ENCODE measurements at regions not wholly inside any gene's neighbourhood (a gene's known extent, or its start where the extent isn't known, plus 50 kb on each side); places are given as distances from the start of the nearest gene placed in this dataset.

DNA sequence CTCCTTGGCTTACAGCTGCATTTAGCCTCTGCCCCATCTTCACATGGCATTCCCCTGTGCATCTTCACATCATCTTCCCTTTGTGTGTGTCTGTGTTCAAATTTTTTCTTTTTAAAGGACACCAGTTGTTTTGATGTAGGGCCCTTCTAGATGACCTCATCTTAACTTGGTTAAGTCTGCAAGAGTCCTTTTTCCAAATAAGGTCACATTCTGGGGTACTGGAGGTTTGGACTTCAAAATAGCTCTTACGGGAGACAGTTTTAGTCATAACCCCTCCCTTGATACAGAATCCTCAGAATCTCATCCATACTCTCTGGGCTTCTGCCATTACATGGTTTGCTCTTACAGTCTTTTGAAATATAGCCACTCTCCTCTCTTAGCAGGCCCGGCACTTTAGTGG lies 231.5 kb upstream of the ATP6AP2 start:
- Mint-ChIP-seq H3K36me3 (no peaks in the 10 kb centered on the region), H3K27me3 (no peaks in the 10 kb centered on the region), H3K9me3 (no peaks in the 10 kb centered on the region), H3K4me3 (no peak overlapping the region), H3K27ac (no peak overlapping the region), H3K4me1 (no peaks in the 10 kb centered on the region)

DNA sequence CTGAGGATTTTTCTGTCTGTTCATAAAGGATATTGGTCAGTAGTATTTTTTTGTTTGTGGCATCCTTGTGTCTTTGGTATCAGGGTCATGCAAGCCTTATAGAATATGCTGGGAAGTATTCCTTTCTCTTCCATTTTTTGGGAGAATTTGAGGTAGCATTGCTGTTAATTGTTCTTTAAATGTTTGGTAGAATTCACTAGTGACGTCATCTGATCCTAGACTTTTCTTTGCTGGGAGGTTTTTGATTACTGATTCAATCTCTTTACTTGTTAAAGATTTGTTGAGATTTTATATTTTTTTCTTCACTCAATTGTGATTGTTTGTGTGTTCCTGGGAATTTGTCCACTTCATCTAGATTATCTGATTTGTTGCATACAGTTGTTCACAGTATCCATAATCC lies 234.4 kb upstream of the ATP6AP2 start:
- no peak overlapping the region for H3K27ac Mint-ChIP-seq
- no peaks in the 10 kb centered on the region for H3K9me3 Mint-ChIP-seq
- H3K4me1 Mint-ChIP-seq = no peaks in the 10 kb centered on the region
- H3K27me3 Mint-ChIP-seq = no peaks in the 10 kb centered on the region
- no peak overlapping the region for H3K4me3 Mint-ChIP-seq
- no peaks in the 10 kb centered on the region for H3K36me3 Mint-ChIP-seq

DNA sequence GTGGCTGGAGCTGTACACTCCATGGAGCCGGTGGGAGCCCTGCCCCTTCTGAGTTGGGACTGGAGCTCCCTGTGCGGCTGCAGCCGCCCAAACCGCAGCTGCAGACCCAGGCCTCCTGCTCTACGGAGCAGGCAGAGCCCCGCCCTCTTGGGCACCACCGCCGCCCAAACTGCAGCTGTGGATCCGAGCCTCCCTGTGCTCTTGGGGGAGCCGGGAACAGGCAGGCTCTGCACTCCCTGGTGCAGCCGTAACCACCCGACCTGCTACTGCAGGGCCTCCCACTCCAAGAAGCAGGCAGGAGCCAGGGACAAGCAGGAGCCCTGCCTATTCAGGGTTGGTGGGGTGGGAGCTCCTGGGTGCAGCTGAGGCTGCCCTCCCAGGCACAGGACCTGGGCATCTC lies 237.5 kb upstream of the ATP6AP2 start:
- H3K4me3 Mint-ChIP-seq = no peak overlapping the region
- H3K27me3 Mint-ChIP-seq = no peaks in the 10 kb centered on the region
- no peaks in the 10 kb centered on the region for H3K9me3 Mint-ChIP-seq
- no peak overlapping the region for H3K27ac Mint-ChIP-seq
- H3K36me3 Mint-ChIP-seq = no peaks in the 10 kb centered on the region
- H3K4me1 Mint-ChIP-seq = no peaks in the 10 kb centered on the region

GRCh38 chrX:40340116-40340515 lies 240.7 kb upstream of the ATP6AP2 start:
- Mint-ChIP-seq H3K27ac (no peak overlapping the region), H3K4me3 (no peak overlapping the region), H3K4me1 (no peaks in the 10 kb centered on the region), H3K36me3 (no peaks in the 10 kb centered on the region), H3K9me3 (no peaks in the 10 kb centered on the region), H3K27me3 (no peaks in the 10 kb centered on the region)

DNA sequence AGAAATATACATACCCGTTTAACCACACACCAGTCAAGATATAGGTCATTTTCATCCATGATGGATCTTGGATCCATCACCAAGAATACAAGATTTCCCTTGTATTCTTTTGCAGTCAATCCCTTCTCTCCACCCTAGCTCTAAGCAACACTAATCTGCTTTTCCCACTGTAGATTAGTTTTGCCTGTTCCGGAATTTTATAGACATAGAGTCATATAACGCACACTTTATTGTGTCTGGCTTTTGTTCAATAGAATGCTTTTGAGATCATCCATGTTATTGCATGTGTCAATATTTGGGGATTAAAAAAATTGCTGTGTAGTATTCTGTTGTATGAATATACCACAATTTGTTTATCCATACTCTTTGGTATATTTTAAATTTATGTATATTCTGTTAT lies 235.6 kb upstream of the BCOR start:
- no peaks in the 10 kb centered on the region for H3K36me3 Mint-ChIP-seq

DNA sequence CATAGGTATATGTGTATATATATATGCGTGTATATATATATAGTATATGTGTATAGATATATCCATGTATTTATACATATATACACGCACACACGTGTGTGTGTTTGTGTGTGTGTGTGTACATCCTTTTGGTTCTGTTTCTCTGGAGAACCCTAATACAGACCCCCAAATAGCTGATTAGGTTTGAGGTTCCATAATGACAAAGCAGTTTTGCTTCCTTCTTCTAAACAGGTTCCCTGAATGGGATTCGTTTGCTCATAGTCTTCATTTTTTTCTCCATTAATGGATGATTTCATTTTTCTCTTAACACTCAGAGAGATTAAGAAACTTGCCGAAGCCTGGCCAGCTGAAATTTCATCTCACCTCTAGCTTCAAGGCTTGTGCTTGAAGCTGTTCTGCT lies 234.0 kb upstream of the BCOR start:
- peak overlapping the region; percentile 30 for H3K27ac Mint-ChIP-seq
- H3K27me3 Mint-ChIP-seq = no peaks in the 10 kb centered on the region
- H3K9me3 Mint-ChIP-seq = no peaks in the 10 kb centered on the region
- H3K36me3 Mint-ChIP-seq = no peaks in the 10 kb centered on the region
- no peak overlapping the region for H3K4me3 Mint-ChIP-seq
- peaks cover 6% of the 10 kb centered on the region for H3K4me1 Mint-ChIP-seq

More for the DNA sequence above, 235.6 kb upstream of the BCOR start:
- Mint-ChIP-seq H3K4me1 (peaks cover 6% of the 10 kb centered on the region), H3K4me3 (no peak overlapping the region), H3K27ac (no peak overlapping the region), H3K27me3 (no peaks in the 10 kb centered on the region), H3K9me3 (no peaks in the 10 kb centered on the region)

DNA sequence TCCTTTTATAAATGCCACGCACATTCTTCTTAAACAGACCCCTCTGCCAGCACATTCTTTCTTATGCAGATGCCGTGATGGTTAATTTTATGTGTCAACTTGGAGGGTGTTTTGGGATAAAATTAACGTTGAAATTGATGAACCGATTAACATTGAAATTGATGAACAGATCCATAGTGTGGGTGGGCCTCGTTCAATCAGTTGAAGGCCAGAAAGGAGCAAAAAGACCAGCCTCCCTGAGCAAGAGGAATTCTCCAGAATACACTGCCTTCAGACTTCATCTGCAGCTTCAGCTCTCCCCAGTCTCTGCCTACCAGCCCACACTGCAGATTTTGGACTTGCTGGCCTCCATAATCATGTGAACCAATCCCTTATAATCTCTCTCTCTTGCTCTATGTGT lies 233.6 kb upstream of the BCOR start:
- Mint-ChIP-seq H3K27ac (no peak overlapping the region), H3K4me1 (peaks cover 6% of the 10 kb centered on the region), H3K9me3 (no peaks in the 10 kb centered on the region), H3K27me3 (no peaks in the 10 kb centered on the region), H3K4me3 (no peak overlapping the region), H3K36me3 (no peaks in the 10 kb centered on the region)

GRCh38 chrX:40329616-40330015 lies 231.9 kb upstream of the BCOR start:
- Mint-ChIP-seq H3K4me3 (no peak overlapping the region), H3K27me3 (no peaks in the 10 kb centered on the region), H3K27ac (no peak overlapping the region), H3K9me3 (no peaks in the 10 kb centered on the region), H3K36me3 (no peaks in the 10 kb centered on the region), H3K4me1 (peaks cover 6% of the 10 kb centered on the region)

DNA sequence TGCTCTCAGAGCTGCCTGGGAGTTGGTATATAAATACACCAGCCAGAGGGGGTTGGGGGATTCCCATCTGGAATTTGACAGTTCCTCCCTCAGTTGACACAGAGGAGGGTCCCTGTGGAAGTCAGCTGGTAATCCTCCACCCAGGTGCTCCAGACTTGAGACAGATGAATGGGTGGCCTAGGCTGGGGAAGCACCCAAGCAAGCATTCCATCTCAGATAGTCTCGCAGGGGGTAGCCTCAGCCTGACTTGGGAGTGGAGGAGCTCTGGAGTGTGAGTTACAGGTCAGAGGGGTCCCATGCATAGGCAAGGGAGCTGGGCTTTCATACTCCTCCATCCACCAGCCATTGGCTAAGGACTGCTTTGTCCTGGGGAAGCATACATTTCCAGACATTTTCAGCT lies 229.3 kb upstream of the BCOR start:
- Mint-ChIP-seq H3K27me3 (no peaks in the 10 kb centered on the region), H3K36me3 (no peaks in the 10 kb centered on the region), H3K4me3 (no peak overlapping the region), H3K4me1 (no peaks in the 10 kb centered on the region), H3K27ac (no peak overlapping the region), H3K9me3 (no peaks in the 10 kb centered on the region)

DNA sequence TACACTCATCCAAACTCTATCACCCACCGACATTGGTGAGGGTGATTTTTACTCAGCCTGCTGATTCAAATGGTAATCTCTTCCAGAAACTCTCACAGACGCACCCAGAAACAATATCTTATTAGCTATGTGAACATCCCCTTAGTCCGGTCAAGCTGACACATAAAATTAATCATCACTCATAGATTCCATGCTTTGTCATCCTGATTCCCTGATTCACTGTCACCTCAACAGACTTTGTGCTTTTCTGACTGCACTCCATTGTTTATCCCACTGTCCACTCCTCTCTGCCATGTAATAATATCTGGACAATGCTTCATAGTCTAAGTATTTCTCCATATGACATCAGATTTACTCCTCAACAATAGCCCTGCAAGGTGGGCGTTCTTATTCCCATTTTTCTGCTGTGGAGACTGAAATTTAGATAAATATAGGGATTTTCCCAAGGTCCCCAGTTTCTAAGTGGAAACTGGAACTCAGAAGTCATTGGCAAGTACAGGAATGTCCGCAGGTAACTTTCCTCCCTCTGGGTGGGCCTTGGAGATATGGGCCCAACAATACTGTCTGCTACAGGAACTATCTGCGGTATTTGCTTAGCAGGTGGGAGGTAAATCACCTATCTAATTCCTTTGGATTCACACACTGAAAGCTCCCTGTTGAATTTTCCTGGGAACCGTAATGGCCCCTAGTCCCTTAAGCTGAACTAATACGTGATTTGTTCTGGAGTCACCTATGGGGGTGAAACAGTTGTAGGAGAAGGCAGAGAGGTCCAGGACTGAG lies 228.6 kb upstream of the BCOR start:
- H3K9me3 Mint-ChIP-seq = no peaks in the 10 kb centered on the region
- no peaks in the 10 kb centered on the region for H3K27me3 Mint-ChIP-seq
- H3K4me1 Mint-ChIP-seq = no peaks in the 10 kb centered on the region
- H3K36me3 Mint-ChIP-seq = no peaks in the 10 kb centered on the region
- H3K27ac Mint-ChIP-seq = peak overlapping the region; percentile 59
- no peak overlapping the region for H3K4me3 Mint-ChIP-seq

DNA sequence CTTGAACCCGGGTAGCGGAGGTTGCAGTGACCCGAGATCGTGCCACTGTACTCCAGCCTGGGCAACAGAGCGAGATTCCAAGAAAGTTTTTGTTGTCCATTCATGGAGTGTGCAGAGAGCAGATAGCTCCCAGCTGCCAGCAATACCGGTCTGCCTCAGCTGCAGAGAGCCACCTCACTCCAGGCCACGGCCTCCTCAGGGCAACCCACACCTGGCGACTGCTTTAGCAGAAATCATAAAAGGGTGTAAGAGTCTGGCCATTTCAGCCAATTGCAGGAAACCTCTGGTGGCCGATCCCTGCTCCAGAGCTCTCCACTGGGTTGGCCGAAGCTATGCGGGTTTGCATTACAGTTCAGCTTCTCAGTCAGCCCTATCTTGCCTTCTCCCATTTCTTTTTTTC lies 227.4 kb upstream of the BCOR start:
- H3K9me3 Mint-ChIP-seq = peaks cover 7% of the 10 kb centered on the region
- no peak overlapping the region for H3K27ac Mint-ChIP-seq
- H3K36me3 Mint-ChIP-seq = no peaks in the 10 kb centered on the region
- H3K4me3 Mint-ChIP-seq = no peak overlapping the region
- no peaks in the 10 kb centered on the region for H3K27me3 Mint-ChIP-seq
- H3K4me1 Mint-ChIP-seq = no peaks in the 10 kb centered on the region

DNA sequence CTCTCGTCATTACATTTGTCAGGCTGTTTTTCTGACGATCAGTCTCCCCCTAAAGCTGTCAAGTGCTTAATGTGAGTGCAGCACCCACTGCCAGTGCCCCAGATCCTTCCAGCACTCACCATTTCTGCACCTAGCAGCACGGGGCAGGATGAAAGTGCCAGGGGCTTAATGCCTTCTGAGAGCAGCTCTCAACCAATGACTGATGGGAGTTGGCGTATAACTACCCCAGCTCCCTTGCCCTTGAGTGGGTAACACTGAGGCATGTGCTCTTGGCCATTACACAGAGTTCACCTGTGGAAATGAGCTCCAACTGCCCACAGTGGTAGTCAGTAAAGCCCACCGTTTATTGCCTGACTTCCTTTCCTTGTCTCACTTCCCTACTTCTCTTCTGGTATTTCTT lies 226.2 kb upstream of the BCOR start:
- no peak overlapping the region for H3K27ac Mint-ChIP-seq
- no peaks in the 10 kb centered on the region for H3K27me3 Mint-ChIP-seq
- H3K4me1 Mint-ChIP-seq = no peaks in the 10 kb centered on the region
- H3K9me3 Mint-ChIP-seq = peaks cover 7% of the 10 kb centered on the region
- H3K4me3 Mint-ChIP-seq = no peak overlapping the region
- no peaks in the 10 kb centered on the region for H3K36me3 Mint-ChIP-seq

DNA sequence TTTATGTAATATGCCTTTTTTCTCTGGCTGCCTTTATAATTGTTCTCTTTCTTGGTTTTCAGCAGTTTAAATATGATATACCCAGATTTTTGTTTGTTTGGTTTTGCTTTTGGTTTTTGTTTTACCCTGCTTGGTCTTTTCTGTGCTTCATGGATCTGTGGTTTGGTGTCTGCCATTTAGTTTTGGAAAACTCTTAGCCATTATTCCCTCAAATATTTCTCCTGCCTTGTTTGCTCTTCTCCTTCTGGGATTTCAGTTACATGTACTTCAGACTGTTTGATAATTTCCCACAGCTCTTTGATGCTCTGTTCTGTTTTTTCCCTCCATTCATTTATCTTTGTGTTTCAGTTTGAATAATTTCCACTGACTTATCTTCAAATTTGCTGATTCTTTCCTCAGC lies 223.1 kb upstream of the BCOR start:
- no peak overlapping the region for H3K27ac Mint-ChIP-seq
- no peak overlapping the region for H3K4me3 Mint-ChIP-seq
- peaks cover 5% of the 10 kb centered on the region for H3K36me3 Mint-ChIP-seq
- H3K27me3 Mint-ChIP-seq = no peaks in the 10 kb centered on the region
- no peaks in the 10 kb centered on the region for H3K4me1 Mint-ChIP-seq
- peaks cover 7% of the 10 kb centered on the region for H3K9me3 Mint-ChIP-seq

GRCh38 chrX:40318801-40319200 lies 221.0 kb upstream of the BCOR start:
- H3K36me3 Mint-ChIP-seq = peaks cover 5% of the 10 kb centered on the region
- H3K4me1 Mint-ChIP-seq = no peaks in the 10 kb centered on the region
- H3K9me3 Mint-ChIP-seq = peaks cover 7% of the 10 kb centered on the region
- no peak overlapping the region for H3K27ac Mint-ChIP-seq
- H3K27me3 Mint-ChIP-seq = no peaks in the 10 kb centered on the region
- H3K4me3 Mint-ChIP-seq = no peak overlapping the region

DNA sequence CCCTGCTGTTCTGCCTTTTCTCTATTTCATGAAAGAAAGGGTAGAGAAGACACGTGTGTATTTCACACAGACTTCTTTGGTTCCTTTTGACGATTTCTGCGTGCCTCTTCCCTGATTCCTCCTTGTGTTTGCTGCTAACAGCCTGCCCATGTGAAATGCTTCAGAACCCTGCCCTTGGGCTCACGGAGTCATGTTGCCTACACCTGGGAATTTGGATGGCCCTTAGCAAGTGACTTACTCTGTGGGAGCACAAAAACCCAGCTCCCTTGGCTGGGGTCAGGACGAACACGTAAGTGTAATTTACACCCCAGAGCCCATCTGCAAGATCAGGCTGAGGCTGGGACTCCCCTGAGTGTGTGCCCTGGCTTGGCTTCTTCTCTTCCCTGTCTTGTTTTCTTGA lies 220.3 kb upstream of the BCOR start:
- Mint-ChIP-seq H3K4me1 (no peaks in the 10 kb centered on the region), H3K4me3 (no peak overlapping the region), H3K27ac (no peak overlapping the region), H3K27me3 (no peaks in the 10 kb centered on the region), H3K36me3 (peaks cover 8% of the 10 kb centered on the region), H3K9me3 (peaks cover 7% of the 10 kb centered on the region)

DNA sequence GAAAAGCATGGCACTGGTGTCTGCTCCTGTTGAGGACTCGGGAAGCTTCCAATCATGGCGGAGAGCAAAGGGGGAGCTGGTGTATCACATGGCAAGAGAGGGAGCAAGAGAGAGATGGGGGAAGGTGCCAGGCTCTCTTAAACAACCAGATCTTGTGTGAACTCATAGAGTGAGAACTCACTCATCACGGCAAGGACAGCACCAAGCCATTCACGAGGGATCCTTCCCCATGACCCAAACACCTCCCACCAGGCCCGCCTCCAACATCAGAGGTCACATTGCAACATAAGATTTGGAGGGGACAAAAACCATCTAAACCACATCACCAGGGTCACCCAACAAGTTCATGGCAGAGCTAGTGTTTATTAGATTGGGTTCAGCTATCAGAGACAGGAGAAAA lies 218.7 kb upstream of the BCOR start:
- Mint-ChIP-seq H3K27me3 (no peaks in the 10 kb centered on the region), H3K27ac (no peak overlapping the region), H3K4me3 (no peak overlapping the region), H3K36me3 (peaks cover 8% of the 10 kb centered on the region), H3K9me3 (peaks cover 7% of the 10 kb centered on the region), H3K4me1 (no peaks in the 10 kb centered on the region)

GRCh38 chrX:40314070-40314469 lies 216.3 kb upstream of the BCOR start:
- Mint-ChIP-seq H3K4me3 (no peak overlapping the region), H3K27me3 (no peaks in the 10 kb centered on the region), H3K36me3 (peaks cover 8% of the 10 kb centered on the region), H3K27ac (no peak overlapping the region), H3K4me1 (no peaks in the 10 kb centered on the region), H3K9me3 (no peaks in the 10 kb centered on the region)
